Gastroesophageal sphincter (tissue), 4 donors: ENCODE measurements at regions not wholly inside any gene's neighbourhood (a gene's known extent, or its start where the extent isn't known, plus 50 kb on each side); places are given as distances from the start of the nearest gene placed in this dataset.
"Not testable (repeated sequence)": the region's sequence is repeated elsewhere in the genome, so short reads cannot be mapped to it uniquely, and the experiment has no call there.

Source experiments
- ATAC-seq: fragments of 150-250 bp; one replicate; pipeline ENCODE4 v1.9.1; 2016; ENCODE audit warnings: mild to moderate bottlenecking, moderate library complexity
- H3K27ac ChIP-seq, 4 donors: fragments of 200-600 bp; sonication (generic) in 3 of 4; 1 replicate in 3 of 4; 2 replicates in 1 of 4; pipeline ENCODE4 v1.5.1; 2016 to 2019
- H3K27me3 ChIP-seq: fragments of 200-600 bp; sonication (generic); one replicate; pipeline ENCODE4 v1.5.1; 2019
- H3K36me3 ChIP-seq, 2 donors: fragments of 200-600 bp; sonication (generic); one replicate each; pipeline ENCODE4 v1.5.1; 2019; ENCODE audit warnings: control low read depth in 1 of 2
- H3K4me1 ChIP-seq, 3 donors: fragments of 200-600 bp; sonication (generic); 1 replicate in 2 of 3; 2 replicates in 1 of 3; pipeline ENCODE4 v1.5.1; 2016 to 2019; ENCODE audit warnings: control low read depth in 2 of 3
- H3K4me3 ChIP-seq, 2 donors: fragments of 200-600 bp; sonication (generic); one replicate each; pipeline ENCODE4 v1.5.1; 2019; ENCODE audit warnings: mild to moderate bottlenecking in 1 of 2, moderate library complexity in 1 of 2
- H3K9me3 ChIP-seq, 3 donors: fragments of 200-600 bp; sonication (generic); one replicate each; pipeline ENCODE4 v1.5.1; 2017 to 2019; ENCODE audit warnings: control low read depth in 2 of 3
- CTCF ChIP-seq, 4 experiments: fragments of 200-600 bp in 2 of 4; fragments of 450-650 bp in 2 of 4; sonication (generic) in 1 of 4; IDR thresholded peaks; one replicate each; pipeline ENCODE4 v1.5.1; 2017 to 2019; ENCODE audit warnings: antibody characterized with exemption in 4 of 4, mild to moderate bottlenecking in 2 of 4, moderate library complexity in 2 of 4
- EP300 ChIP-seq: sonication (generic); formaldehyde crosslinking; IDR thresholded peaks from one replicate; pipeline ENCODE4 v1.6.1; 2017; ENCODE audit warnings: antibody characterized with exemption, mild to moderate bottlenecking
- POLR2A ChIP-seq, 2 donors: fragments of 450-650 bp; IDR thresholded peaks; one replicate each; pipeline ENCODE4 v1.6.1; 2017; ENCODE audit warnings: antibody characterized with exemption in 2 of 2, mild to moderate bottlenecking in 2 of 2, moderate library complexity in 1 of 2
- POLR2AphosphoS5 ChIP-seq: sonication (generic); formaldehyde crosslinking; IDR thresholded peaks from one replicate; pipeline ENCODE4 v1.6.1; 2017; ENCODE audit warnings: antibody characterized with exemption
- WGBS, 2 donors: methylation state at CpG; one replicate each; pipeline ENCODE4 v1.1.5; 2018; ENCODE audit warnings: low coverage in 1 of 2; 5-methylcytosine and 5-hydroxymethylcytosine counted together
- small RNA-seq, 4 donors: library from RNA; depleted of rRNA; stranded (forward); fragments of <200 nt; gene quantifications; one replicate each; pipeline ENCODE3, GENCODE V24; 2016

GRCh38 chr18:14189858-14190257 lies 57.6 kb upstream of the ZNF519 start:
- 13 to 22% methylated on average over 1 of the region's 1 CpG for WGBS, 2 donors
- Histone ChIP-seq H3K36me3 (no peaks in the 10 kb centered on the region), H3K27ac (no peak overlapping the region), H3K4me1 (no peaks in the 10 kb centered on the region), H3K27me3 (no peaks in the 10 kb centered on the region), H3K4me3 (no peak overlapping the region), H3K9me3 (no peaks in the 10 kb centered on the region)
- no peak for TF ChIP-seq POLR2AphosphoS5
- TF ChIP-seq CTCF (IDR thresholded peaks at IDR 0.05): no peak
- TF ChIP-seq EP300: no peak
- no peak for TF ChIP-seq POLR2A (IDR thresholded peaks at IDR 0.05)
- no peak for ATAC-seq

GRCh38 chr18:14188751-14189406 lies 56.6 kb upstream of the ZNF519 start:
- H3K27me3 ChIP-seq, H3K27ac ChIP-seq, ATAC-seq, H3K9me3 ChIP-seq, H3K36me3 ChIP-seq, H3K4me1 ChIP-seq, H3K4me3 ChIP-seq: not testable (repeated sequence)
- 58 to 68% methylated on average over 4 of the region's 4 CpGs for WGBS, 2 donors

Small RNA genes lying in the stretch of these regions (small RNA-seq; reads per million reads assigned to genes)
- gene RNU6-316P: 0 reads per million in 4 donors
